HEK293T (cell line): ENCODE measurements at regions not wholly inside any gene's neighbourhood (a gene's known extent, or its start where the extent isn't known, plus 50 kb on each side); places are given as distances from the start of the nearest gene placed in this dataset.

Experiments
- CTBP1 ChIP-seq: fragments of 450-650 bp; IDR thresholded peaks from 2 replicates; pipeline ENCODE4 v1.6.1; 2016; ENCODE audit warnings: borderline replicate concordance
- ELF4 ChIP-seq: fragments of 450-650 bp; IDR thresholded peaks from 2 replicates; pipeline ENCODE4 v1.6.1; 2017; ENCODE audit warnings: antibody characterized with exemption
- FOXA1 ChIP-seq: fragments of 450-650 bp; IDR thresholded peaks from 2 replicates; pipeline ENCODE4 v1.6.1; 2016; ENCODE audit warnings: mild to moderate bottlenecking
- SP1 ChIP-seq: fragments of 450-650 bp; IDR thresholded peaks from 2 replicates; pipeline ENCODE4 v1.6.1; 2017

DNA sequence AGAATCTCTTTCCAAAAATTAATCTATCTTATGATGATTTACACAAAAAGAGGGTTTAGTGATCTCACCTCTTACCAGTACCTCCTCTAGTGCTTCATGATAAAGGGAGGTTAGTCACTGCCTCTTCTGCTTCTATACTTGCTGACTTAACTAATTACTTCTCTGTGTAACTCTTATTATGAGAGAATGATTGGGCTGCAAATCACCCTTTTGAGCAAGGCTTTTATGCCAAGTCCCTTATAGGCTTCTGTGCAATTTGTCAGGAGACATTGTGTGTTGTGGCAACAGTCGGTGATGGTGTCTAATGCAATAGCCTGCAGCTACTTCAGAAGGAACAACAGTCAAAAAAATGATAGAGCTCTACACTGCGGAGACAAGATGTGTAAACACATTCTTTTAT lies 1568.1 kb upstream of the GOT2 start:
- TF ChIP-seq ELF4 (no peak), SP1 (no peak), FOXA1 (no peak), CTBP1 (no peak)
